ENCODE measurements at regions not wholly inside any gene's neighbourhood (a gene's known extent, or its start where the extent isn't known, plus 50 kb on each side); places are given as distances from the start of the nearest gene placed in this dataset.

- TF ChIP-seq EP300 (IDR thresholded peaks at IDR 0.05; ENCODE audit: borderline replicate concordance) = no peak
- no peak for TF ChIP-seq TAF1 (IDR thresholded peaks at IDR 0.05; ENCODE audit: low read depth)
- no peak for TF ChIP-seq CEBPB (IDR thresholded peaks at IDR 0.05)
- no peak for TF ChIP-seq NFIC (IDR thresholded peaks at IDR 0.05)
- TF ChIP-seq, protein P1, sequence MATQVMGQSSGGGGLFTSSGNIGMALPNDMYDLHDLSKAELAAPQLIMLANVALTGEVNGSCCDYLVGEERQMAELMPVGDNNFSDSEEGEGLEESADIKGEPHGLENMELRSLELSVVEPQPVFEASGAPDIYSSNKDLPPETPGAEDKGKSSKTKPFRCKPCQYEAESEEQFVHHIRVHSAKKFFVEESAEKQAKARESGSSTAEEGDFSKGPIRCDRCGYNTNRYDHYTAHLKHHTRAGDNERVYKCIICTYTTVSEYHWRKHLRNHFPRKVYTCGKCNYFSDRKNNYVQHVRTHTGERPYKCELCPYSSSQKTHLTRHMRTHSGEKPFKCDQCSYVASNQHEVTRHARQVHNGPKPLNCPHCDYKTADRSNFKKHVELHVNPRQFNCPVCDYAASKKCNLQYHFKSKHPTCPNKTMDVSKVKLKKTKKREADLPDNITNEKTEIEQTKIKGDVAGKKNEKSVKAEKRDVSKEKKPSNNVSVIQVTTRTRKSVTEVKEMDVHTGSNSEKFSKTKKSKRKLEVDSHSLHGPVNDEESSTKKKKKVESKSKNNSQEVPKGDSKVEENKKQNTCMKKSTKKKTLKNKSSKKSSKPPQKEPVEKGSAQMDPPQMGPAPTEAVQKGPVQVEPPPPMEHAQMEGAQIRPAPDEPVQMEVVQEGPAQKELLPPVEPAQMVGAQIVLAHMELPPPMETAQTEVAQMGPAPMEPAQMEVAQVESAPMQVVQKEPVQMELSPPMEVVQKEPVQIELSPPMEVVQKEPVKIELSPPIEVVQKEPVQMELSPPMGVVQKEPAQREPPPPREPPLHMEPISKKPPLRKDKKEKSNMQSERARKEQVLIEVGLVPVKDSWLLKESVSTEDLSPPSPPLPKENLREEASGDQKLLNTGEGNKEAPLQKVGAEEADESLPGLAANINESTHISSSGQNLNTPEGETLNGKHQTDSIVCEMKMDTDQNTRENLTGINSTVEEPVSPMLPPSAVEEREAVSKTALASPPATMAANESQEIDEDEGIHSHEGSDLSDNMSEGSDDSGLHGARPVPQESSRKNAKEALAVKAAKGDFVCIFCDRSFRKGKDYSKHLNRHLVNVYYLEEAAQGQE (IDR thresholded peaks at IDR 0.05; ENCODE audit: low read depth) = no peak
- no peak for TF ChIP-seq EGR1 (IDR thresholded peaks at IDR 0.05)
- TF ChIP-seq CREB1 (IDR thresholded peaks at IDR 0.05; ENCODE audit: low read depth) = no peak
- TF ChIP-seq MAX (IDR thresholded peaks at IDR 0.05) = no peak
Measured at GRCh38 chr17:33875973-33876372, 379.1 kb upstream of the CCL2 start.

Measured in Ishikawa (cell line).